GM04503 (cell line): ENCODE measurements at regions not wholly inside any gene's neighbourhood (a gene's known extent, or its start where the extent isn't known, plus 50 kb on each side); places are given as distances from the start of the nearest gene placed in this dataset.

Experiments
- DNase-seq: peaks from one replicate; pipeline ENCODE4 v3.0.0-alpha.2; 2012; ENCODE audit warnings: low read depth

GRCh38 chr18:51582551-51582950 lies 385.1 kb upstream of the MEX3C start:
- no peak for DNase-seq

GRCh38 chr18:51588616-51589015 lies 391.1 kb upstream of the MEX3C start:
- DNase-seq = no peak

- no peak for DNase-seq
Measured at GRCh38 chr18:51593931-51594330, 396.4 kb upstream of the MEX3C start.

DNA sequence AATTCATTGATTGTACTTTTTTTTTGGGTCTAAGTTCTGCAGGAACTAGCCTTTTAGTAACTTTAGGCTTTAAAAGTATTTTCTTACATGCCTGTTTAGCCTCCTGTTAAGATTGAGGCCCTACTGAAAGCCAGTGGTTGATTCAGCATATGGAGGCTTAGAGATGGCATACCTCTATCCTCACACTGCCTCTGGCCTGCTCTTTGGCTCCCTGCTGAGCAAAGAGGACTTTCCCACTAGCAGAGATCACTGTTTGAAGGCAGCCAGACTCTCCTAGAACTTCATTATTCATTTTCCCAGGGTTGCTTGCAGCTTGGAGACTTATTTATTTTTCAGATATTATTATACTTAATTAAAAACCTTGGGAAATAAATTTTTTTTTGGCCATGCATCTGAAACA lies 405.6 kb upstream of the MEX3C start:
- no peak for DNase-seq

DNA sequence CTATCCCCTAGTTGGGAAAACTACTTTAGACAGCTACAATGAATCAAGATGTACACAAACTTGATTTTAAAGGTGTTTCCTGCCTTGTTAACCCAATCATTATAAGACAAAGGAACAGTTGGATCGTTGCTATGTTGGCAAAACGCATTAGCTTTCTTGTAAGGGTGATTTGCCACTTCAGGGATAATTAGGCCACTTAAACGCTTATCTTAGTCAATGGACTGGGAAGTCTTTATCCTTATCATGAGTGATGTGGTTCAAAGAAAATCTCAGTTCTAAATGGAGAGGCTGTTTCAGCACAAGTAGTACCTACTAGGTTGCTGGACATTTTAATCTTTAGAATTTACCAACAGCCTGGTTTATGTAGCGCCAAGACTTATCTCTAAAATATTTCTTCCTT lies 406.1 kb upstream of the MEX3C start:
- no peak for DNase-seq

- DNase-seq = no peak
Measured at GRCh38 chr18:51610481-51610880, 413.0 kb upstream of the MEX3C start.

DNA sequence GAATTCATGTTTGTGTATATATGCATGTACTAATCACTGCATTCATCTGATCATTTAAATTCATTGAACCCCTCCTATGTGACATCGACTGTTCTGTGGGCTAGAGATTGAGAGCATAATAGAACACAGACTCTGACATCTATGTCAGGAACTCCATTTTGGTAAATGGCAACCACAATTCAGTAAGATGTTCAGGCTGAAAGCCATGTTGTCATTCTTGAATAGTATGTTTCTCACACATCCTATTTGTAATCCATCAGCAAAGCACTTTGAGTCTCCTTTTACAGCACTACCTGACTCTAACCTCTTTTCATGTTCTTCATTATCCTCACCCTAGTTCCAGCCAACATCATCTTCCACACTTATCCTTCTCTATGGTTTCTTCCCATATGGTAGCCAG lies 413.8 kb upstream of the MEX3C start:
- no peak for DNase-seq

GRCh38 chr18:51614033-51614432 lies 416.6 kb upstream of the MEX3C start:
- DNase-seq = no peak

- DNase-seq = no peak
Measured at GRCh38 chr18:51614967-51615571, 417.6 kb upstream of the MEX3C start.

DNA sequence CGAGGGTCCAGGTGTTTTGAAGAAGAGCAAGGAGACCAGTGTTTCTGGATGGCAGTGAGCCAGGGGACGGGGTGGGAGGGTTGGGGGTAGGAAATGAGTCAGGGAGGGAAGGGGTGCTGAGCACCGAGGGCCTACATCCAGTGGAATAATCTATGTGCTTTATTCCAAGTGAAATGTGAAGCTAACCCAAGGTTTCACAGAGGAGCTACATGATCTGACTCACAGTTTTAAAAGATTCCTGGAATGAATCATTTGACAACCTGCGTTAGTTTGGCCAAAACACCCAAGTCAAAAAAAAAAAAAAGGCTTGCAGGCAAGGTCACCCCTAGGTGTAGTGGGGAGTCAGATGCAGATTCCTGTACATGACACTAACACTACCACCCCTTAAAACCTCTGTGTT lies 419.7 kb upstream of the MEX3C start:
- DNase-seq = no peak

DNA sequence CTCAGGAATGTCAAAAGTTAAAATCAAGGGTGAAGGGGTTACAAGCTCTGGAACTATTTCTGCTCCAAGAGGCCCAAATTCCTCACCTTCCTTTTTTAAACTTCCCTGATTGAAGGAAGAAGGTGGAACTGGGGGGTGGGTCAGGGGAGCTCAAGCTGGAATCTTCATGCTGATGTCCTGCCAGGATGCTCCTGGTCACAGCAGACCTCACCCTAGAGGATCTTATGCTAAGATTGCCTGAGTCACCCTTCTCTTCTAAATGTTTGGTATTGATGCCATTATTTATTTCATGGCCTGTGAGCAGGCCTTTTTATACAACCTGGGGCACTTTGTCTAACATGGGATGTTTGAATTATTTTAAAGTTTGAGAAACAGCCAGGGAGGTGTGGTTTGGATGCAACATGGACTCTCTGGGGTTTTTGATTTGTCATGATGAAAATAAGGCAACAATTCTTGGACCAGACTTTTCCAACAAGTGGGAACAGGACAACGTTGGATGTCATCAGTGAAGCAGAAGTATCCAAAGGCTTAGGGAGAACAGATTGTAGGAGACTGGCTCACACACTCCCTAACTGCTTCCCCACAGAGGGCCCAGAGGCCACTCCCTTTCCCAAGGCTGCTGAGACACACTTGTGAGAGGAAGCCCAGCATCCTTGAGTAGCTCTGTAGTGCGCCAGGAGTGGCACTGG lies 420.2 kb upstream of the MEX3C start:
- DNase-seq = no peak

- DNase-seq = no peak
Measured at GRCh38 chr18:51619283-51619682, 421.8 kb upstream of the MEX3C start.

GRCh38 chr18:51621113-51621863 lies 423.8 kb upstream of the MEX3C start:
- DNase-seq = no peak

GRCh38 chr18:51621864-51622160 lies 424.3 kb upstream of the MEX3C start:
- DNase-seq = no peak

- no peak for DNase-seq
Measured at GRCh38 chr18:51622702-51623101, 425.2 kb upstream of the MEX3C start.

DNA sequence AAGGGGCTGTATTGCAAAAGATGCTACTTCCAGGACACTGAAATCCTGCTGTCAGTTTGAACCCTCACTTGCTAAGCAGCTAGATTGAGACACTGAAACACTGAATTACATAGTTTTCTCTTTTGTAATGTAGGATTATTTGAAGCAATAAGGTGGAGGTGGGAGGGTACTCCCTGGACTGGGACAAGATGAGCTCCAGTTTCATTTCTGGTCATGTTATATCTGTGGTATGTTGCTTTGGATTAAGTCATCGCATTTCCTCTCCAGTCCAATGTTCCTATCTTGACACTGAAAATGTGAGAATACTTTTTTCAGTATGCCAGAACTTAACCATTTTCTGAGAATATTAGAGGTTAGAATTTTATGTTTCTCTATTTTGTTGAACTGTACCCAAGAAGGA lies 426.2 kb upstream of the MEX3C start:
- no peak for DNase-seq

DNA sequence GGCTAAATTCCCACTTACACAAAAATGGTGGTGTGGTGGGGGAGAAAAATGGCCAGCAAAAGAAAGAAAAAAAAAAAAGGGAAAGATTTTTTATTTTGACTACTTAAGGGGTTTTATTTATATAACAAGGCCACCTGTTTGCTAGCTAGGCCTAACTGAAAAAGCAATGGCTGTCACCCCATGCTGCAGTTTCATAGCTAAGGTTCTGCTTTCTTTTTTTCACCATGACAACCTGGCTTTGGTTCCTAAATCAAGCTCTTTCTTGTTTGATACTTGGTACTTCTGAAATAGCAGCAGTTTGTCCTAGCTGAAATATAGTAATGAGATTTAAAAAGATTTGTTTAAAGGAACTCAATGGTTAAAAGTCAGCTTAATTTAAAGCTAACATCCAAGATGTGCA lies 433.2 kb upstream of the MEX3C start:
- no peak for DNase-seq

DNA sequence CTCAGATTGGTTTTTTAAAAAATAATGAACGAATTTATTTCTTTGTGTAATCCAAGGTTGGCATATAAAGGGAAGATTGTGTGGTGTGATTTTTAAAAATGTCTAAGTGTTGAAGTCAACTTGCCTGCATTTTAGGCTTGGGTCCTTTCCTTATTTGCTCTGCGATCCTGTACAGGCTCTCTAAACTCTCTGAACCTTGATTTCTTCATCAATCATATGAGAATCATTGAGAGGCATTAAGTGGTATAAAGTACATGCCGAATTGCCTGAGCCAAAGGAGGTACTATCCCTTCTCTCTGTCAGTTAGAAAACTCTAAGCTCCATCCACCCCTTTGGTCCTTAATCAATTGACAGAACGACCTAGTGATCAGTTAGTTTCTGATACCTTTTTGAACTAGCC lies 440.4 kb upstream of the MEX3C start:
- no peak for DNase-seq

- no peak for DNase-seq
Measured at GRCh38 chr18:51639541-51639940, 442.1 kb upstream of the MEX3C start.

DNA sequence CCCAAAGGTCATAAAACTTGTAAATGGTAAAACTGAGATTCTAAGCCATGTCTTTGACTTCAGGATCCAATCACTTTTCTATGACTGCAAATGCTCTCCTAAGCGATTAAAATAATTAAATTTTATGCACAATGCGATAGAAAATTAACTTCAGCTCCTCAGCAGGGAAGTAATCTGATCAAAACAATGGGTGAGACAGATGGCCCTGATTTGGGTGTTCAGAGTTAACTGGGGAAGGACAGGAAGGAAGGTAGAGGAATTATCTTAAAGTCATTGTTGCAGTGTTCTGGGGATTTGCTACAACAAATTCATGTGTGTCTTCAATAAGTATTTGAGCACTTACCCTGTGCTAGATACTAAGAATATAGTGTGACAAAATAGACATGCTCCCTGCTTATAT lies 446.0 kb upstream of the MEX3C start:
- DNase-seq = no peak

DNA sequence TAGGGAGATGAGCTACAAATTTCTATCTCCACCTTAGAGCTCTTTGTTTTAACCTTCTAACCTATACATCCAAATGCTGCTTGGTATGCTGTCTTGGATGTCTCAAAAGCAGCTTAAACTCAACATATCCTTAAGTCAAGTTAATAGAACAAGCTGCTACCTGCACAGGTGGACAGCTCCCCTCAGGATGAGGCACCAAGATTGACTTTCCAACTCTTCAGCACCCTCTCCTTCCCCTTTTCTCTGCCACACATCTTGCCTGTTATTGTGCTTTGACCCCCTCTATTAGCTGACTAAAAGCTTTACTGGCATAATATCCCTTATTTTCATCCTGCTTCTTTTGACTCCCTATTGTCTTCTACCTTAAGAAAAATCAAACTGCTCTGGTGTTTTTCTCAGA lies 448.1 kb upstream of the MEX3C start:
- DNase-seq = no peak

DNA sequence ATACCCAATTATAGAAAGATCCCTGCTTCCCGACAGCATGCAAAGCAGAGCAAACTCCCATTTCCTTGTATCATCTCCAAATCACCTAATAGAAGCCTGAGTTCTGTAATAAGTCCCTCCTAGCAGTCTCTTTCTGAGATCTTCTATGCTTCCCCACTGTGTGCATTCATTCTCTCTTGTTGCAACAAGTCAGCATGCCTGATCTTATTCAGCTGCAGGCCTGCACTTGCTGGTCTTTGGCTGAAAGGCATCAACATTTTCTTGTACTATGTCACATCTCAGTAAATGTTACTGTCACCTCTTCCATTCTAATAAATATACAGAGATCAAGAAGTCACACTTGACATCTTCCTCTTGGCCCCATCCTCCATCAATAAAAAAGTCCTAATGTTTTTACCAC lies 449.9 kb upstream of the MEX3C start:
- DNase-seq = no peak

DNA sequence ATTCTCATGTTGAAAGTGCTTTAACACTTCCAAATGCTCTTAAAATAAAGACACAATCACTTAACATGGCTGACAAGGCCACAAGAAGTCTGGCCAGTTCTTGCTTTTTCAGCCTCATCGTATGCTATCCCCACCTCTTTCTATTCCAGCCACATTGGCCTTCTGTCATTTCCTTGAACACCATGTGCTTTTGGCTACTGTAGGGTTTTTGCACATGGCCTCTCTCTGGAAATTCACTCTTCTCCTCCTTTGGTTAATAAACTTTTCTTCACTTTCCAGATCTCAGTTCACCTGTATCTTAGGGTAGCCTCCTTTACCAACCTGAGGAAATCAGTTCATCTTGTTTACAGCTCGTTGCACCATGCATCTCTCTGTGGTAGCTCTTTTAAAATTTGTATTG lies 450.5 kb upstream of the MEX3C start:
- DNase-seq = no peak

GRCh38 chr18:51649796-51650195 lies 452.3 kb upstream of the MEX3C start:
- DNase-seq = no peak
